HEK293 (cell line): ENCODE measurements at regions not wholly inside any gene's neighbourhood (a gene's known extent, or its start where the extent isn't known, plus 50 kb on each side); places are given as distances from the start of the nearest gene placed in this dataset.

ENCODE experiments used
- OSR2 ChIP-seq: fragments of 450-650 bp; formaldehyde crosslinking; IDR thresholded peaks from 2 replicates; pipeline ENCODE4 v1.5.1; 2016; ENCODE audit warnings: missing biosample characterization, missing genetic modification characterization
- ZBTB7A ChIP-seq: fragments of 450-650 bp; formaldehyde crosslinking; IDR thresholded peaks from 2 replicates; pipeline ENCODE4 v1.5.1; 2016; ENCODE audit warnings: low read depth, missing biosample characterization, missing genetic modification characterization
- ZFP37 ChIP-seq: fragments of 450-650 bp; formaldehyde crosslinking; IDR thresholded peaks from 2 replicates; pipeline ENCODE4 v1.5.1; 2016; ENCODE audit warnings: missing biosample characterization, missing genetic modification characterization
- ZNF274 ChIP-seq, 2 experiments: fragments of 200-500 bp in 1 of 2; fragments of 450-650 bp in 1 of 2; sonication (Bioruptor generic) in 1 of 2; formaldehyde crosslinking in 1 of 2; IDR thresholded peaks; 2 replicates each; pipeline versions ENCODE4 v1.5.1 to v1.6.1; 2014 to 2016; ENCODE audit warnings: borderline replicate concordance in 1 of 2, inconsistent platforms in 1 of 2, low read length in 1 of 2, missing biosample characterization in 1 of 2, missing genetic modification characterization in 1 of 2
- ZNF404 ChIP-seq: fragments of 450-650 bp; formaldehyde crosslinking; IDR thresholded peaks from 2 replicates; pipeline ENCODE4 v1.5.1; 2017; ENCODE audit warnings: missing biosample characterization, missing genetic modification characterization
- ZNF792 ChIP-seq: fragments of 450-650 bp; formaldehyde crosslinking; IDR thresholded peaks from 2 replicates; pipeline ENCODE4 v1.5.1; 2016; ENCODE audit warnings: missing biosample characterization, missing genetic modification characterization
- TF ChIP-seq, protein P1 (sequence below): fragments of 450-650 bp; formaldehyde crosslinking; IDR thresholded peaks from 2 replicates; pipeline ENCODE4 v1.5.1; 2016; ENCODE audit warnings: missing biosample characterization, missing genetic modification characterization
- TF ChIP-seq, protein P2 (sequence below): fragments of 450-650 bp; formaldehyde crosslinking; IDR thresholded peaks from 2 replicates; pipeline ENCODE4 v1.5.1; 2017; ENCODE audit warnings: missing biosample characterization, missing genetic modification characterization

DNA sequence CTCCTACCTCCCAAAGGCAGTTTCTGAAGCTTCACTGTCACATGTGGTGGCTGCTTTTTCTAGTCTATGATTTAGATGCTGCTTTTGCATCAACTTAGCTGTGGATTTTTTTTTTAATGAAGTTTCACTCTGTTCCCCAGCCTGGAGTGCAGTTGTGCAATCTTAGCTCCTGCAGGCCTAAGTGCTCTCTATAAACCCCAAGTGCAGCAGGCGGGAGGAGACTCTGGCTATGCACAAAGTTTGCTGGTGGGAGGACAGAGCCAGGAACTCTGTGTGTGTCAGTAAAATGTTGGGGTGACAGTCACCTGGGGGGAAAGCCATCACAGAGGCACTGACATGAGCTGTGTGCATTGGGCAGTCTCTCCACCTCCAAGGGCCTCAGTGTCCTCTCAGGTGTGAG is 138.8 kb upstream of the FAM20C start:
- TF ChIP-seq ZBTB7A (no peak), ZNF404 (tag by site-specific recombination) (no peak), ZNF274 (IDR thresholded peaks at IDR 0.05; ENCODE audit: low read length) (no peak), ZNF274 (tag by site-specific recombination; IDR thresholded peaks at IDR 0.05; ENCODE audit: borderline replicate concordance) (no peak), ZNF792 (tag by site-specific recombination) (no peak), OSR2 (tag by site-specific recombination) (no peak), ZFP37 (tag by site-specific recombination) (no peak)
- TF ChIP-seq, protein P1, sequence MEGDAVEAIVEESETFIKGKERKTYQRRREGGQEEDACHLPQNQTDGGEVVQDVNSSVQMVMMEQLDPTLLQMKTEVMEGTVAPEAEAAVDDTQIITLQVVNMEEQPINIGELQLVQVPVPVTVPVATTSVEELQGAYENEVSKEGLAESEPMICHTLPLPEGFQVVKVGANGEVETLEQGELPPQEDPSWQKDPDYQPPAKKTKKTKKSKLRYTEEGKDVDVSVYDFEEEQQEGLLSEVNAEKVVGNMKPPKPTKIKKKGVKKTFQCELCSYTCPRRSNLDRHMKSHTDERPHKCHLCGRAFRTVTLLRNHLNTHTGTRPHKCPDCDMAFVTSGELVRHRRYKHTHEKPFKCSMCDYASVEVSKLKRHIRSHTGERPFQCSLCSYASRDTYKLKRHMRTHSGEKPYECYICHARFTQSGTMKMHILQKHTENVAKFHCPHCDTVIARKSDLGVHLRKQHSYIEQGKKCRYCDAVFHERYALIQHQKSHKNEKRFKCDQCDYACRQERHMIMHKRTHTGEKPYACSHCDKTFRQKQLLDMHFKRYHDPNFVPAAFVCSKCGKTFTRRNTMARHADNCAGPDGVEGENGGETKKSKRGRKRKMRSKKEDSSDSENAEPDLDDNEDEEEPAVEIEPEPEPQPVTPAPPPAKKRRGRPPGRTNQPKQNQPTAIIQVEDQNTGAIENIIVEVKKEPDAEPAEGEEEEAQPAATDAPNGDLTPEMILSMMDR (tag by site-specific recombination): no peak
- TF ChIP-seq, protein P2, sequence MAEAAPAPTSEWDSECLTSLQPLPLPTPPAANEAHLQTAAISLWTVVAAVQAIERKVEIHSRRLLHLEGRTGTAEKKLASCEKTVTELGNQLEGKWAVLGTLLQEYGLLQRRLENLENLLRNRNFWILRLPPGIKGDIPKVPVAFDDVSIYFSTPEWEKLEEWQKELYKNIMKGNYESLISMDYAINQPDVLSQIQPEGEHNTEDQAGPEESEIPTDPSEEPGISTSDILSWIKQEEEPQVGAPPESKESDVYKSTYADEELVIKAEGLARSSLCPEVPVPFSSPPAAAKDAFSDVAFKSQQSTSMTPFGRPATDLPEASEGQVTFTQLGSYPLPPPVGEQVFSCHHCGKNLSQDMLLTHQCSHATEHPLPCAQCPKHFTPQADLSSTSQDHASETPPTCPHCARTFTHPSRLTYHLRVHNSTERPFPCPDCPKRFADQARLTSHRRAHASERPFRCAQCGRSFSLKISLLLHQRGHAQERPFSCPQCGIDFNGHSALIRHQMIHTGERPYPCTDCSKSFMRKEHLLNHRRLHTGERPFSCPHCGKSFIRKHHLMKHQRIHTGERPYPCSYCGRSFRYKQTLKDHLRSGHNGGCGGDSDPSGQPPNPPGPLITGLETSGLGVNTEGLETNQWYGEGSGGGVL (tag by site-specific recombination): no peak
